Nephron progenitor cell (in vitro differentiated cells): ENCODE measurements at regions not wholly inside any gene's neighbourhood (a gene's known extent, or its start where the extent isn't known, plus 50 kb on each side); places are given as distances from the start of the nearest gene placed in this dataset.

Experiments used
- DNase-seq: peaks from one replicate; pipeline ENCODE4 v3.0.0; 2021
- H3K27ac Mint-ChIP-seq: 2 replicates; pipeline ENCODE4 v1.8.0; 2021; ENCODE audit warnings: mild to moderate bottlenecking, moderate library complexity, mixed read lengths
- H3K27me3 Mint-ChIP-seq: 2 replicates; pipeline ENCODE4 v1.8.0; 2021; ENCODE audit warnings: mild to moderate bottlenecking, low read depth, mixed read lengths; ENCODE audit not compliant: poor library complexity
- H3K36me3 Mint-ChIP-seq: 2 replicates; pipeline ENCODE4 v1.8.0; 2021; ENCODE audit warnings: low read depth, mixed read lengths
- H3K4me1 Mint-ChIP-seq: 2 replicates; pipeline ENCODE4 v1.8.0; 2021; ENCODE audit warnings: mixed read lengths
- H3K4me3 Mint-ChIP-seq: 2 replicates; pipeline ENCODE4 v1.8.0; 2021; ENCODE audit warnings: mild to moderate bottlenecking, moderate library complexity, mixed read lengths
- H3K9me3 Mint-ChIP-seq: 2 replicates; pipeline ENCODE4 v1.8.0; 2021; ENCODE audit warnings: mild to moderate bottlenecking, moderate library complexity, mixed read lengths
- CTCF ChIP-seq: fragments of 200-600 bp; sonication (generic); IDR thresholded peaks from 2 replicates; pipeline ENCODE4 v1.5.0; 2021; ENCODE audit warnings: antibody characterized with exemption

DNA sequence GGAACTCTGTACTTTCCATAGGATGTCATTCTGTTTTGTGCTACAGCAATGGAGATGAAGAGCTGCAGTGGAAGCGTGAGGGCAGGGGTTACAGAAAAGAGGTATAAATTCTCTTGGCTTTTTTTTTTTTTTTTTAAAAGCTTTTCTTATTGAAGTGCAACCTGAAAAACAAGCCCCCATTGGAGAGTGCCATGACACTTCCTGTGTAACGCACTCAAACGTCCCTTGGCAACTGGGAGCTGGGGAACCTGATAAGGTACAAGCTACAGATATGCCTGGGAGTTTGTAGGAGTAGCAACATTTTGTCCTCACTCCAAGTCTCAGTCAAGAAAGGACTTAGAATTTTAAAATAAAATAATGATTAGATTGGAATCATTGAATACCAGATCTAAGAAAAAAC is 512.1 kb downstream of the RPS24 start:
- peaks cover 34% of the 10 kb centered on the region for H3K27me3 Mint-ChIP-seq
- peaks cover 86% of the 10 kb centered on the region for H3K4me1 Mint-ChIP-seq
- H3K27ac Mint-ChIP-seq, result no peak overlapping the region
- H3K9me3 Mint-ChIP-seq, result no peaks in the 10 kb centered on the region
- H3K4me3 Mint-ChIP-seq, result no peak overlapping the region
- no peak for DNase-seq
- H3K36me3 Mint-ChIP-seq, result no peaks in the 10 kb centered on the region
- no peak for TF ChIP-seq CTCF

DNA sequence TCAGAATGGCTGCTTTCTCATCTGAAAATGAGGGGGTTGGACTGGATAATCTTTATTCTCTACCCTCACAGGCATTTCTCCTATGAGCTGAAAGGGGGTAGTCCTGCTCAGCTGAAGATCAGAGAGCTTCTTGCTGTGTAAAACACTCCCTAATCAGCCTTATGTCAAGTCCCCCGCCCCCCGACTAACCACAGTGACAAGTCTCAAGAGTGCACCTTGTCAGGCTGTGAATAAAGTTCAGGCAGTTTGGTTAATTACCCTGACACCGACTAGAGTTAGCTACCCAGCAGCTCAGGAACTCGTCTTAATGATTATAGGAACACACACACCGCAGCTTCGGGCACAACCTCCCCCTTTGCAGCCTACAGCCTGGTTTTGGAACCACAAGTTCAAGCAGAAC is 513.7 kb downstream of the RPS24 start:
- Mint-ChIP-seq H3K36me3 (no peaks in the 10 kb centered on the region), H3K27ac (no peak overlapping the region)
- DNase-seq, result no peak

DNA sequence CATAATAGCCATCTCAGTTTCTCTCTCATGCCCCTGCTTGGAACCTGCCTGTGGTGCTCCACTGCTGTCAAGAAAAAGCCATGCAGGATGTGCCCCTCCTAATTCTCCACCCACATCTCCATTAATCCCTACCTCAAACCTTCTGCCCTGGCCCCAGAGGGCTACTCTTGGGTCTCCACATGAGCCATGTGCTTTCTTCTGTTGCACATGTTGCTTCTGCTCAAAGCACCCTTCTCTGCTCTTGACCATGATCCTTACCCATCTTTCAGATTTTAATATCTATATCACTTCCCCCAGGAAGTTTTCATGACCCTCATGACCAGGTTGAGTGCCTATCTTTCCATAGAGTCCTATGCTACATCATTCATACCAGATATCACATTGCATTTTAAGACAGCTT is 514.2 kb downstream of the RPS24 start:
- DNase-seq, result no peak
- no peaks in the 10 kb centered on the region for H3K36me3 Mint-ChIP-seq
- no peaks in the 10 kb centered on the region for H3K9me3 Mint-ChIP-seq
- H3K4me3 Mint-ChIP-seq, result no peak overlapping the region
- TF ChIP-seq CTCF, result no peak
- H3K4me1 Mint-ChIP-seq, result peaks cover 91% of the 10 kb centered on the region
- no peak overlapping the region for H3K27ac Mint-ChIP-seq
- peaks cover 42% of the 10 kb centered on the region for H3K27me3 Mint-ChIP-seq

More for the DNA sequence above, 513.7 kb downstream of the RPS24 start:
- H3K4me1 Mint-ChIP-seq, result peaks cover 91% of the 10 kb centered on the region
- H3K4me3 Mint-ChIP-seq, result no peak overlapping the region
- TF ChIP-seq CTCF, result no peak
- no peaks in the 10 kb centered on the region for H3K9me3 Mint-ChIP-seq
- peaks cover 38% of the 10 kb centered on the region for H3K27me3 Mint-ChIP-seq

GRCh38 chr10:78548369-78548768 is 514.7 kb downstream of the RPS24 start:
- Mint-ChIP-seq H3K27me3 (peaks cover 42% of the 10 kb centered on the region), H3K36me3 (no peaks in the 10 kb centered on the region), H3K27ac (no peak overlapping the region), H3K4me3 (no peak overlapping the region), H3K9me3 (no peaks in the 10 kb centered on the region), H3K4me1 (peaks cover 91% of the 10 kb centered on the region)
- DNase-seq, result no peak
- TF ChIP-seq CTCF, result no peak

DNA sequence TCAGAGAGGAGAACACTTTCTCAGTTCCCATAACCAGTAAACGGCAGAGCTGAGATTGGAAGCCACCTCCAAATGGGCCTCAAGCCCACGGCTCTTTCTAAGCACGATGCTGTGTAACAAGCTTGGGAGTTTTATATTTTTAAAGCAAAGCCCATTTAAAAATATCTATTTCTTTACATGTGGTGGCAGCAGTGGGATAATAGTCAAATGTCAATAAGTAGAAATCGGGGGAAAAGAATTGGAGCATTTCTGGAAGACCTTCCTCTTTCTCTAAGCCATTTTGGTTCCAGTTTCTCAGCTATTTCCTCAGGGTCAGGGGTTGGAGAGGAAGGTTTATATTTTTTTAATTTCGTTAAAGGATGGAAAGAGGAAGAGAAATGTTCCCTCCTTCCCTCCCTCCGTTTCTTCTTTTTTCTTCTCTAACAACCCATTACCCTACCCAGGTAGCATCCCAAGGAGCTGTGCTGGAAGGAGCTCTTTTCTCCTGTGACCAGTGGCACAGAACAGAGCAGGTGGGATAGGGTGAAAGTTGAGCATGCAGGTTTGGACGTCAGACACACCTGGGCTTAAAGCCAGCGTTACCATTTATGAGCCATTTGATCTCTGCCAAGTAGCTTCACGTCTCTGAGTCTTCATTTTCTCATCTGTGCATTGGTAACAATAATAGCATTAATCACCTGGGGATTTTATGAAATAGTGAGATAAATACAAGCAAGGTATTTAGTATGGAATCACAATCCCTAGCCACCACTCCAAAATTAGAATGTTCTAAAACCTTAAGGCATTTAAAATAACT is 515.7 kb downstream of the RPS24 start:
- peaks cover 42% of the 10 kb centered on the region for H3K27me3 Mint-ChIP-seq
- H3K36me3 Mint-ChIP-seq, result no peaks in the 10 kb centered on the region
- TF ChIP-seq CTCF, result no peak
- H3K4me3 Mint-ChIP-seq, result no peak overlapping the region
- no peak overlapping the region for H3K27ac Mint-ChIP-seq
- DNase-seq, result no peak
- no peaks in the 10 kb centered on the region for H3K9me3 Mint-ChIP-seq
- peaks cover 83% of the 10 kb centered on the region for H3K4me1 Mint-ChIP-seq

- Mint-ChIP-seq H3K27me3 (peaks cover 42% of the 10 kb centered on the region), H3K27ac (no peak overlapping the region), H3K9me3 (no peaks in the 10 kb centered on the region), H3K4me3 (no peak overlapping the region), H3K36me3 (no peaks in the 10 kb centered on the region), H3K4me1 (peaks cover 75% of the 10 kb centered on the region)
- TF ChIP-seq CTCF, result no peak
- DNase-seq, result no peak
These were observed 516.4 kb downstream of the RPS24 start for GRCh38 chr10:78550090-78550489.
